Suprapubic skin (tissue), 4 donors: ENCODE measurements at regions not wholly inside any gene's neighbourhood (a gene's known extent, or its start where the extent isn't known, plus 50 kb on each side); places are given as distances from the start of the nearest gene placed in this dataset.

Source experiments
- DNase-seq, 2 donors: peaks; one replicate each; pipeline ENCODE4 v3.0.0-alpha.2; 2019; ENCODE audit warnings: low spot score in 2 of 2
- H3K27ac ChIP-seq: fragments of 200-600 bp; sonication (generic); one replicate; pipeline ENCODE4 v1.5.1; 2019
- H3K27me3 ChIP-seq: fragments of 200-600 bp; sonication (generic); one replicate; pipeline ENCODE4 v1.5.1; 2019
- H3K36me3 ChIP-seq: fragments of 200-600 bp; sonication (generic); one replicate; pipeline ENCODE4 v1.5.1; 2019
- H3K4me1 ChIP-seq: fragments of 200-600 bp; sonication (generic); one replicate; pipeline ENCODE4 v1.5.1; 2019
- H3K4me3 ChIP-seq: fragments of 200-600 bp; sonication (generic); one replicate; pipeline ENCODE4 v1.5.1; 2019; ENCODE audit warnings: mild to moderate bottlenecking
- H3K9me3 ChIP-seq: fragments of 200-600 bp; sonication (generic); one replicate; pipeline ENCODE4 v1.5.1; 2019
- CTCF ChIP-seq, 2 donors: fragments of 200-600 bp in 1 of 2; fragments of 450-650 bp in 1 of 2; sonication (generic) in 1 of 2; IDR thresholded peaks; one replicate each; pipeline ENCODE4 v1.5.1; 2016 to 2019; ENCODE audit warnings: antibody characterized with exemption in 2 of 2, mild to moderate bottlenecking in 1 of 2, moderate library complexity in 1 of 2
- EP300 ChIP-seq: sonication (generic); formaldehyde crosslinking; IDR thresholded peaks from one replicate; pipeline ENCODE4 v1.6.1; 2017; ENCODE audit warnings: antibody characterized with exemption
- POLR2A ChIP-seq, 2 donors: fragments of 450-650 bp; IDR thresholded peaks; one replicate each; pipeline ENCODE4 v1.6.1; 2017; ENCODE audit warnings: antibody characterized with exemption in 2 of 2, mild to moderate bottlenecking in 2 of 2, moderate library complexity in 2 of 2
- POLR2AphosphoS5 ChIP-seq, 3 donors: sonication (generic); formaldehyde crosslinking; IDR thresholded peaks; one replicate each; pipeline ENCODE4 v1.6.1; 2017; ENCODE audit warnings: antibody characterized with exemption in 3 of 3
- WGBS: methylation state at CpG from one replicate; pipeline ENCODE4 v1.1.5; 2018; 5-methylcytosine and 5-hydroxymethylcytosine counted together

DNA sequence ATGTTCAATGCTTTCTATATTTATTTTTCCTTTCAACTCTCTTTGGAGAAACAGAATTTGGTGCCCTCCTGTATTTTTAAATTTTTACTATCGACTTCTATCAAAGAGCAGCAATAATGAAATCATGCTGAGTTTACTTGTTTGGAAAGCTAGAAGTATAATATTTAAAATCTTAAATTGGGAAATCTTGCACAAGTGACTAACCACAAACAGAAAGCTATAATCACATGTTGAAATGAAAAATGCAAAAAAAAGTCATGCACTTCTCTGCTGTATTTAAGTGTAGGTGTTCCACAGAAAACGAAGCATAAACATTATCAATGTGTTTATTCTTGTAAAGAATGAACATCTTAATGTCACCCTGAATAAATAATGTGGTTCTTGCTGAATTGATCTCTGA is 306.1 kb downstream of the PCDH18 start:
- Histone ChIP-seq H3K9me3 (no peaks in the 10 kb centered on the region), H3K27ac (no peak overlapping the region), H3K4me1 (no peaks in the 10 kb centered on the region), H3K4me3 (no peak overlapping the region), H3K36me3 (no peaks in the 10 kb centered on the region), H3K27me3 (no peaks in the 10 kb centered on the region)
- WGBS, result 51% methylated on average over 2 of the region's 2 CpGs
- no peak for DNase-seq
- TF ChIP-seq POLR2A (IDR thresholded peaks at IDR 0.05), result no peak
- TF ChIP-seq CTCF (IDR thresholded peaks at IDR 0.05), result no peak
- no peak for TF ChIP-seq POLR2AphosphoS5 (IDR thresholded peaks at IDR 0.05)
- TF ChIP-seq EP300, result no peak

DNA sequence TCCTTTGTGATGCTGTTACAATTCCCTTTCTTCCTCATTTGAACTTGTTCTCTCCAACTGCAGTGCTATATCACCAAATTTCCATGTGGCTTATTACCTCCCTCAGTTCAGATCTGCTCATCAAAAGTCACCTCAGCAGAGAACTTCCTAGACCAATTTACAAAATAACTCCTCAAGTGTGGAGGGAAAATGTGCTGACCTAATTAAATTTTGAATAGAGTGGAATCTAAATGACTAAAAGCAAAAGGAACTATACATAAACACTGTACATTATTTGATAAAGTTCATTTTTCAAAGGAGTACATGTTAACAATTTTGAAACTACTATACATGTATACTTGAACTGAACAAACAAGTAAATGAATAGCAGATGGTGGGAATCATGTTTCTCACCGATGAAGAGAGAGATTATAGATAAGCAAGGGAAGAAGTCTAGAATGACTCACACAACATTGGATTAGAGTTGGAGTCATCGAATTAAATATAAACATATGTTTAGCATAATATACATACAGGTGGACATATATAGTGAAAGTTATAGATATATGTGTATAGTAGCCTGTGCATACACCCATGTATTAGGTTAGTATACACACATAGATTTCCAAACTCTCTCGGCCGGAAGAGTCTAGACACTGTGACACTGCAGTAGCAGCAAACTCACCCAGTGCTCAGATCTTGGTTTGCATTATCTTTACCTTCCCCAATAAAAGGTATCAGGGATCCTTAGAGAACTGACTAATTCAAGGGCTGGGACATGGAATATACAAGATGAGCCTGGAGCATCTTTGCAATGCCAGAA is 318.7 kb downstream of the PCDH18 start:
- no peaks in the 10 kb centered on the region for H3K36me3 ChIP-seq
- 75% methylated on average over 4 of the region's 4 CpGs for WGBS
- TF ChIP-seq POLR2A (IDR thresholded peaks at IDR 0.05) (no peak), EP300 (no peak), CTCF (IDR thresholded peaks at IDR 0.05) (no peak), POLR2AphosphoS5 (IDR thresholded peaks at IDR 0.05) (no peak)
- no peak for DNase-seq
- no peaks in the 10 kb centered on the region for H3K27me3 ChIP-seq
- no peaks in the 10 kb centered on the region for H3K4me1 ChIP-seq
- no peaks in the 10 kb centered on the region for H3K9me3 ChIP-seq
- H3K4me3 ChIP-seq, result no peak overlapping the region
- H3K27ac ChIP-seq, result no peak overlapping the region

DNA sequence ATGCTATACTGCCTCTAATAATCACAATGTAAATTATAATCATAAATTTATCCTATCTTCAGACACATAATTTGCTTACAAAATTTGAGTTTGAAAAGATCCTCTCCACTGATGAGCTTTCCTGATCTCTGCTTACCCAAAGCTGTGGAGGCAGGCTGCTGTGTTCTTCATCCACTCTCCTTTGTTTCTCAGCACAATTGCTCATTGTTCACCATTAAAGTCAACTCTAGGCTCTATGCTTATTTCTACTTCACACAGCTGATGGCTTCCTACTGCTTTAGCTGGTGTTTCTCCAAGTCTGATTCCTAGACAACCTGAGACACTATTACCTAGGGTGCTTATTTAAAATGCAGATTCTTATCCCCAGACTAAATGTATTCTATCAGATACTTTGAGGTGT is 319.7 kb downstream of the PCDH18 start:
- Histone ChIP-seq H3K4me1 (no peaks in the 10 kb centered on the region), H3K9me3 (no peaks in the 10 kb centered on the region), H3K27me3 (no peaks in the 10 kb centered on the region), H3K27ac (no peak overlapping the region), H3K36me3 (no peaks in the 10 kb centered on the region), H3K4me3 (no peak overlapping the region)
- DNase-seq, result no peak
- TF ChIP-seq POLR2AphosphoS5 (IDR thresholded peaks at IDR 0.05) (no peak), EP300 (no peak), CTCF (IDR thresholded peaks at IDR 0.05) (no peak), POLR2A (IDR thresholded peaks at IDR 0.05) (no peak)

DNA sequence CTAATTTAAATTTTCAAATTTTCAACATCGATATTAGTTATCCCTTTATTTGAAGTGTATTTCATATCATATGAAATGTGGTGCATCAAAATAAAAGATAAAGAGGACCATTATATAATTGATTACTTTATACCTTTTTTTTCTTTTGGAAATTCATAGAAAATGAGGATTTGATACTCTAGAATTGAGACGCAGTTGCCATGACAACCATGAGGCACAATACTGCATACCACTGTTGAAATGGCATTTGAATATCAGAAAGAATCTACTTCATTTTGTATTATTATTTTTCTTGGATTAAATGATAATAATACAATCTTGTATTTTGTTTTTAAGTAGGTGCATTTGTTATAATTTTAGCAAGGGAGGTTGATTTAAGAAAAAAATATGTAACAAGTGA is 323.1 kb downstream of the PCDH18 start:
- Histone ChIP-seq H3K27ac (no peak overlapping the region), H3K4me3 (no peak overlapping the region), H3K9me3 (no peaks in the 10 kb centered on the region), H3K4me1 (no peaks in the 10 kb centered on the region), H3K36me3 (no peaks in the 10 kb centered on the region), H3K27me3 (no peaks in the 10 kb centered on the region)
- TF ChIP-seq POLR2AphosphoS5 (IDR thresholded peaks at IDR 0.05) (no peak), EP300 (no peak)
- DNase-seq, result no peak
- 80% methylated on average over 2 of the region's 2 CpGs for WGBS

GRCh38 chr4:137206781-137207180 is 325.5 kb downstream of the PCDH18 start:
- no peaks in the 10 kb centered on the region for H3K27me3 ChIP-seq
- no peak for DNase-seq
- WGBS, result 10% methylated on average over 1 of the region's 1 CpG
- H3K9me3 ChIP-seq, result no peaks in the 10 kb centered on the region
- TF ChIP-seq POLR2A (IDR thresholded peaks at IDR 0.05) (no peak), EP300 (no peak), CTCF (IDR thresholded peaks at IDR 0.05) (no peak), POLR2AphosphoS5 (IDR thresholded peaks at IDR 0.05) (no peak)
- no peak overlapping the region for H3K4me3 ChIP-seq
- no peaks in the 10 kb centered on the region for H3K4me1 ChIP-seq
- no peak overlapping the region for H3K27ac ChIP-seq
- no peaks in the 10 kb centered on the region for H3K36me3 ChIP-seq

GRCh38 chr4:137203601-137204000 is 328.7 kb downstream of the PCDH18 start:
- WGBS, result 61% methylated on average over 2 of the region's 2 CpGs

More at GRCh38 chr4:137203601-137204000, 328.7 kb downstream of the PCDH18 start:
- Histone ChIP-seq H3K4me1 (no peaks in the 10 kb centered on the region), H3K36me3 (no peaks in the 10 kb centered on the region), H3K4me3 (no peak overlapping the region), H3K9me3 (no peaks in the 10 kb centered on the region), H3K27ac (no peak overlapping the region), H3K27me3 (no peaks in the 10 kb centered on the region)
- DNase-seq, result no peak
- TF ChIP-seq CTCF (IDR thresholded peaks at IDR 0.05), result no peak
- no peak for TF ChIP-seq POLR2A (IDR thresholded peaks at IDR 0.05)
- TF ChIP-seq EP300, result no peak
- TF ChIP-seq POLR2AphosphoS5 (IDR thresholded peaks at IDR 0.05), result no peak
